Endothelial cell (in vitro differentiated cells): ENCODE measurements at regions not wholly inside any gene's neighbourhood (a gene's known extent, or its start where the extent isn't known, plus 50 kb on each side); places are given as distances from the start of the nearest gene placed in this dataset.

Source experiments
- DNase-seq: peaks from one replicate; pipeline ENCODE4 v3.0.0; 2021; ENCODE audit warnings: low spot score
- H3K27ac Mint-ChIP-seq: one replicate; pipeline ENCODE4 v1.8.0; 2021; ENCODE audit warnings: mixed read lengths, inconsistent platforms; ENCODE audit not compliant: unreplicated experiment
- H3K27me3 Mint-ChIP-seq: one replicate; pipeline ENCODE4 v1.8.0; 2021; ENCODE audit warnings: mild to moderate bottlenecking, moderate library complexity, mixed read lengths, inconsistent platforms; ENCODE audit not compliant: unreplicated experiment
- H3K36me3 Mint-ChIP-seq: one replicate; pipeline ENCODE4 v1.8.0; 2021; ENCODE audit warnings: mild to moderate bottlenecking, low read depth, mixed read lengths, inconsistent platforms; ENCODE audit not compliant: unreplicated experiment
- H3K4me1 Mint-ChIP-seq: one replicate; pipeline ENCODE4 v1.8.0; 2021; ENCODE audit warnings: mild to moderate bottlenecking, mixed read lengths, inconsistent platforms; ENCODE audit not compliant: unreplicated experiment
- H3K4me3 Mint-ChIP-seq: one replicate; pipeline ENCODE4 v1.8.0; 2021; ENCODE audit warnings: mild to moderate bottlenecking, mixed read lengths, inconsistent platforms; ENCODE audit not compliant: unreplicated experiment
- H3K9me3 Mint-ChIP-seq: one replicate; pipeline ENCODE4 v1.8.0; 2021; ENCODE audit warnings: mixed read lengths, inconsistent platforms; ENCODE audit not compliant: unreplicated experiment
- CTCF ChIP-seq: fragments of 200-600 bp; sonication (generic); IDR thresholded peaks from one replicate; pipeline ENCODE4 v1.5.0; 2021; ENCODE audit warnings: antibody characterized with exemption; ENCODE audit not compliant: unreplicated experiment

- Mint-ChIP-seq H3K9me3 (peaks cover 21% of the 10 kb centered on the region), H3K36me3 (peaks cover 7% of the 10 kb centered on the region), H3K4me3 (no peak overlapping the region), H3K27me3 (peaks cover 1% of the 10 kb centered on the region), H3K27ac (no peak overlapping the region), H3K4me1 (no peaks in the 10 kb centered on the region)
- no peak for TF ChIP-seq CTCF
- DNase-seq: no peak
These were observed 130.1 kb upstream of the ZNF91 start for GRCh38 chr19:23525276-23525852.

GRCh38 chr19:23523863-23524262 is 128.6 kb upstream of the ZNF91 start:
- no peak overlapping the region for H3K27ac Mint-ChIP-seq
- no peak overlapping the region for H3K4me3 Mint-ChIP-seq
- no peak for DNase-seq
- H3K9me3 Mint-ChIP-seq: peaks cover 10% of the 10 kb centered on the region
- H3K4me1 Mint-ChIP-seq: no peaks in the 10 kb centered on the region
- no peak for TF ChIP-seq CTCF
- H3K27me3 Mint-ChIP-seq: no peaks in the 10 kb centered on the region
- H3K36me3 Mint-ChIP-seq: peaks cover 5% of the 10 kb centered on the region

- Mint-ChIP-seq H3K9me3 (peaks cover 1% of the 10 kb centered on the region), H3K27ac (no peak overlapping the region), H3K4me3 (no peak overlapping the region), H3K36me3 (no peaks in the 10 kb centered on the region), H3K4me1 (no peaks in the 10 kb centered on the region), H3K27me3 (no peaks in the 10 kb centered on the region)
- TF ChIP-seq CTCF: no peak
- DNase-seq: no peak
These were observed 127.2 kb upstream of the ZNF91 start for GRCh38 chr19:23522431-23522830.

- H3K4me3 Mint-ChIP-seq: no peak overlapping the region
- TF ChIP-seq CTCF: no peak
- H3K27ac Mint-ChIP-seq: no peak overlapping the region
- no peaks in the 10 kb centered on the region for H3K9me3 Mint-ChIP-seq
- H3K27me3 Mint-ChIP-seq: no peaks in the 10 kb centered on the region
- no peaks in the 10 kb centered on the region for H3K36me3 Mint-ChIP-seq
- H3K4me1 Mint-ChIP-seq: no peaks in the 10 kb centered on the region
- DNase-seq: no peak
These were observed 126.2 kb upstream of the ZNF91 start for GRCh38 chr19:23521471-23521870.

- Mint-ChIP-seq H3K27ac (no peak overlapping the region), H3K4me1 (no peaks in the 10 kb centered on the region), H3K4me3 (no peak overlapping the region), H3K36me3 (no peaks in the 10 kb centered on the region), H3K27me3 (no peaks in the 10 kb centered on the region), H3K9me3 (no peaks in the 10 kb centered on the region)
- DNase-seq: no peak
- TF ChIP-seq CTCF: no peak
These were observed 125.2 kb upstream of the ZNF91 start for GRCh38 chr19:23520441-23520840.
